Natural killer cell (primary cell): ENCODE measurements at regions not wholly inside any gene's neighbourhood (a gene's known extent, or its start where the extent isn't known, plus 50 kb on each side); places are given as distances from the start of the nearest gene placed in this dataset.

Experiments
- ATAC-seq, 3 donors: fragments of 150-1000 bp in 2 of 3; fragments of 200-7000 bp in 1 of 3; cut with Tn5 transposase; 1 replicate in 1 of 3; 2 replicates in 2 of 3; pipeline ENCODE4 v1.10.0; 2021; ENCODE audit warnings: mild to moderate bottlenecking in 2 of 3, moderate library complexity in 2 of 3
- DNase-seq, 2 donors: peaks; one replicate each; pipeline versions ENCODE4 v3.0.0 to v3.0.0-alpha.2; 2013 to 2021; ENCODE audit warnings: mixed read lengths in 1 of 2
- H3K27ac ChIP-seq: one replicate; pipeline ENCODE4 v1.5.1; 2013; ENCODE audit warnings: mild to moderate bottlenecking, low read length
- H3K27me3 ChIP-seq: one replicate; pipeline ENCODE4 v1.6.1; 2013; ENCODE audit warnings: low read length; ENCODE audit not compliant: control insufficient read depth, insufficient read depth
- H3K36me3 ChIP-seq: one replicate; pipeline ENCODE4 v1.6.1; 2013; ENCODE audit warnings: low read length; ENCODE audit not compliant: control insufficient read depth, insufficient read depth
- H3K4me1 ChIP-seq: one replicate; pipeline ENCODE4 v1.6.1; 2013; ENCODE audit warnings: low read length; ENCODE audit not compliant: control insufficient read depth, insufficient read depth
- H3K4me3 ChIP-seq: one replicate; pipeline ENCODE4 v1.5.1; 2013; ENCODE audit warnings: low read length
- H3K9me3 ChIP-seq: one replicate; pipeline ENCODE4 v1.6.1; 2013; ENCODE audit warnings: low read length; ENCODE audit not compliant: control insufficient read depth, insufficient read depth
- H3K27ac Mint-ChIP-seq, 2 donors: one replicate each; pipeline ENCODE4 v1.8.0; 2022; ENCODE audit warnings: mild to moderate bottlenecking in 2 of 2, mixed read lengths in 2 of 2, moderate library complexity in 1 of 2
- H3K27me3 Mint-ChIP-seq, 2 donors: one replicate each; pipeline ENCODE4 v1.8.0; 2022; ENCODE audit warnings: low read depth in 2 of 2, mixed read lengths in 2 of 2
- H3K36me3 Mint-ChIP-seq: one replicate; pipeline ENCODE4 v1.8.0; 2022; ENCODE audit warnings: mixed read lengths
- H3K4me1 Mint-ChIP-seq, 2 donors: one replicate each; pipeline ENCODE4 v1.8.0; 2022; ENCODE audit warnings: mixed read lengths in 2 of 2
- H3K4me3 Mint-ChIP-seq: one replicate; pipeline ENCODE4 v1.8.0; 2022; ENCODE audit warnings: mild to moderate bottlenecking, moderate library complexity, mixed read lengths
- H3K9me3 Mint-ChIP-seq, 2 donors: one replicate each; pipeline ENCODE4 v1.8.0; 2022; ENCODE audit warnings: mixed read lengths in 2 of 2
- CTCF ChIP-seq: fragments of 200-600 bp; IDR thresholded peaks from one replicate; pipeline ENCODE4 v1.8.0; 2022; ENCODE audit warnings: antibody characterized with exemption
- WGBS: methylation state at CpG from one replicate; pipeline ENCODE4 v1.1.7; 2013; ENCODE audit warnings: missing lambda C conversion rate; ENCODE audit not compliant: insufficient coverage; 5-methylcytosine and 5-hydroxymethylcytosine counted together
- intact Hi-C: fragments of 100-400 bp; cut with micrococcal nuclease; formaldehyde crosslinking; loops from one replicate; pipeline ENCODE4 v1.14.2; 2022

GRCh38 chr20:18916886-18917750, 103.5 kb downstream of the SCP2D1 start:
- Histone ChIP-seq H3K27me3 (no peaks in the 10 kb centered on the region), H3K36me3 (no peaks in the 10 kb centered on the region), H3K9me3 (no peaks in the 10 kb centered on the region), H3K4me1 (no peaks in the 10 kb centered on the region), H3K27ac (no peak overlapping the region), H3K4me3 (no peak overlapping the region)
- H3K36me3 Mint-ChIP-seq, result no peaks in the 10 kb centered on the region
- no peaks in the 10 kb centered on the region for H3K9me3 Mint-ChIP-seq
- H3K4me1 Mint-ChIP-seq, result no peaks in the 10 kb centered on the region
- no peak overlapping the region for H3K27ac Mint-ChIP-seq
- H3K27me3 Mint-ChIP-seq, result peaks cover 8 to 12% of the 10 kb centered on the region in 2 donors
- intact Hi-C loops, result no loop called here
- WGBS, result 78% methylated on average over 5 of the region's 6 CpGs
- ATAC-seq (no peak), DNase-seq (no peak)
- H3K4me3 Mint-ChIP-seq, result no peak overlapping the region
- TF ChIP-seq CTCF, result no peak

- H3K27me3 Mint-ChIP-seq, result peaks cover 0 to 5% of the 10 kb centered on the region in 2 donors
- intact Hi-C loops, result no loop called here
- WGBS, result 94% methylated on average over 3 of the region's 3 CpGs
- Histone ChIP-seq H3K4me3 (no peak overlapping the region), H3K36me3 (no peaks in the 10 kb centered on the region), H3K27ac (no peak overlapping the region), H3K27me3 (no peaks in the 10 kb centered on the region), H3K4me1 (no peaks in the 10 kb centered on the region), H3K9me3 (no peaks in the 10 kb centered on the region)
- no peaks in the 10 kb centered on the region for H3K9me3 Mint-ChIP-seq
- no peak for TF ChIP-seq CTCF
- H3K4me1 Mint-ChIP-seq, result no peaks in the 10 kb centered on the region
- ATAC-seq, result no peak
- no peak for DNase-seq
- no peaks in the 10 kb centered on the region for H3K36me3 Mint-ChIP-seq
- H3K27ac Mint-ChIP-seq, result no peak overlapping the region
- H3K4me3 Mint-ChIP-seq, result no peak overlapping the region
Measured at GRCh38 chr20:18919996-18920395, 106.4 kb downstream of the SCP2D1 start.

- Mint-ChIP-seq H3K36me3 (no peaks in the 10 kb centered on the region), H3K27me3 (no peaks in the 10 kb centered on the region), H3K4me3 (no peak overlapping the region), H3K9me3 (no peaks in the 10 kb centered on the region), H3K27ac (no peak overlapping the region), H3K4me1 (no peaks in the 10 kb centered on the region)
- Histone ChIP-seq H3K27me3 (no peaks in the 10 kb centered on the region), H3K36me3 (no peaks in the 10 kb centered on the region), H3K4me1 (no peaks in the 10 kb centered on the region), H3K4me3 (no peak overlapping the region), H3K27ac (no peak overlapping the region), H3K9me3 (no peaks in the 10 kb centered on the region)
- intact Hi-C loops, result no loop called here
- DNase-seq (no peak), ATAC-seq (no peak)
- WGBS, result 88% methylated on average over 3 of the region's 3 CpGs
- TF ChIP-seq CTCF, result no peak
Measured at GRCh38 chr20:18921291-18921690, 107.7 kb downstream of the SCP2D1 start.

- Histone ChIP-seq H3K36me3 (no peaks in the 10 kb centered on the region), H3K4me3 (no peak overlapping the region), H3K27me3 (no peaks in the 10 kb centered on the region), H3K27ac (no peak overlapping the region), H3K9me3 (no peaks in the 10 kb centered on the region), H3K4me1 (no peaks in the 10 kb centered on the region)
- Mint-ChIP-seq H3K27ac (no peak overlapping the region), H3K4me3 (no peak overlapping the region), H3K4me1 (no peaks in the 10 kb centered on the region), H3K36me3 (no peaks in the 10 kb centered on the region), H3K27me3 (no peaks in the 10 kb centered on the region), H3K9me3 (no peaks in the 10 kb centered on the region)
- DNase-seq (no peak), ATAC-seq (no peak)
- intact Hi-C loops, result no loop called here
- WGBS, result 88% methylated on average over 2 of the region's 3 CpGs
- no peak for TF ChIP-seq CTCF
Measured at GRCh38 chr20:18922251-18922650, 108.7 kb downstream of the SCP2D1 start.
